ENCODE measurements at regions not wholly inside any gene's neighbourhood (a gene's known extent, or its start where the extent isn't known, plus 50 kb on each side); places are given as distances from the start of the nearest gene placed in this dataset.
"Not testable (repeated sequence)": the region's sequence is repeated elsewhere in the genome, so short reads cannot be mapped to it uniquely, and the experiment has no call there.

DNA sequence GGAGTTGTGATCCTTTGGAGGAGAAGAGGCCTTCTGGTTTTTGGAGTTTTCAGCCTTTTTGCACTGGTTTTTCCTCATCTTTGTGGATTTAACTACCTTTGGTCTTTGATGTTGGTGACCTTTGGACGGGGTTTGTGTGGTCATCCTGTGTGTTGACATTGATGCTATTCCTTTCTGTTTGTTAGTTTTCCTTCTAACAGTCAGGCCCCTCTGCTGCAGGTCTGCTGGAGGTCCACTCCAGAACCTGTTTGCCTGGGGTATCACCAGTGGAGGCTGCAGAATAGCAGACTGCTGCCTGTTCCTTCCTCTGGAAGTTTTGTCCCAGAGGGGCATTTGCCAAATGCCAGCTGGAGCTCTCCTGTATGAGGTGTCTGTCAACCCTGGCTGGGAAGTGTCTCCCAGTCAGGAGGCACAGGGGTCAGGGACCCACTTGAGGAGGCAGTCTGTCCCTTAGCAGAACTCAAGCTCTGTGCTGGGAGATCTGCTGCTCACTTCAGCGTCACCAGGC lies 149.4 kb upstream of the G2E3 start:
- H3K27ac ChIP-seq (ENCODE audit: low read length); DNase-seq; H3K4me3 ChIP-seq (ENCODE audit: low read length); H3K9me3 ChIP-seq (ENCODE audit: control insufficient read depth, low read length); intact Hi-C loops (cut with DNase I); H3K4me1 ChIP-seq (ENCODE audit: control insufficient read depth, insufficient read depth, low read length); H3K27me3 ChIP-seq (ENCODE audit: control insufficient read depth, insufficient read depth); ATAC-seq: not testable (repeated sequence)
- WGBS, result 80% methylated on average over 2 of the region's 2 CpGs

DNA sequence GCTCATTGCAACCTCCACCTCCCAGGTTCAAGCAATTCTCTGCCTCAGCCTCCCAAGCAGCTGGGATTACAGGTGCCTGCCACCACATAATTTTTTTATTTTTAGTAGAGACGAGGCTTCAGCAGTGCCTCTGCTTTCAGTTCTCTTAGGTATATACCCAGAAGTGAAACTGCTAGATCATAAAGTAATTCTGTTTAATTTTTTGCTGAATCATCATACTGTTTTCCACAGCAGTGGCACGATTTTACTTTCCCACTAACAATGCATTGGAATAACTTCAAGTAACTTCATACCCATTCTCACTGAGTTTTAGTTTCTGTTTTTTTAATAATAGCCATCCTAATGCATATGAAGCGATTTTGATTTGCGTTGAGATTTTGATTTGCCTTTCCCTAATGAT lies 148.0 kb upstream of the G2E3 start:
- WGBS, result 72% methylated on average over 4 of the region's 4 CpGs
- intact Hi-C loops (cut with DNase I), result no loop called here
- no peak for DNase-seq

DNA sequence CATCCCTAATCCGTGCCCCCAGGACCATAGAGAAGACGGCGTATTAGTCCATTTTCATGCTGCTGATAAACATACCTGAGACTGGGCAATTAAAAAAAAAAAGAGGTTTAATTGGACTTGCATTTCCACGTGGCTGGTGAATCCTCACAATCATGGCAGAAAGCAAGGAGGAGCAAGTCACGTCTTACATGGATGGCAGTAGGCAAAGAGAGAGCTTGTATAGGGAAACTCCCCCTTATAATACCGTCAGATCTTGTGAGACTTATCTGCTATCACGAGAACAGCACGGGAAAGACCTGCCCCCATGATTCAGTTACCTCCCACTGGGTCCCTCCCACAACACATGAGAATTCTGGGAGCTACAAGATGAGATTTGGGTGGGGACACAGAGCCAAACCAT lies 145.8 kb upstream of the G2E3 start:
- intact Hi-C loops (cut with DNase I); H3K27me3 ChIP-seq (ENCODE audit: control insufficient read depth, insufficient read depth); H3K4me3 ChIP-seq (ENCODE audit: low read length); H3K27ac ChIP-seq (ENCODE audit: low read length); H3K4me1 ChIP-seq (ENCODE audit: control insufficient read depth, insufficient read depth, low read length); H3K9me3 ChIP-seq (ENCODE audit: control insufficient read depth, low read length); ATAC-seq; DNase-seq: not testable (repeated sequence)
- 82% methylated on average over 8 of the region's 8 CpGs for WGBS

More for the DNA sequence above, 148.0 kb upstream of the G2E3 start:
- Histone ChIP-seq H3K4me1 (ENCODE audit: control insufficient read depth, insufficient read depth, low read length) (no peaks in the 10 kb centered on the region), H3K27ac (ENCODE audit: low read length) (no peak overlapping the region), H3K4me3 (ENCODE audit: low read length) (no peak overlapping the region), H3K27me3 (ENCODE audit: control insufficient read depth, insufficient read depth) (no peaks in the 10 kb centered on the region), H3K9me3 (ENCODE audit: control insufficient read depth, low read length) (no peaks in the 10 kb centered on the region)
- ATAC-seq, result no peak

DNA sequence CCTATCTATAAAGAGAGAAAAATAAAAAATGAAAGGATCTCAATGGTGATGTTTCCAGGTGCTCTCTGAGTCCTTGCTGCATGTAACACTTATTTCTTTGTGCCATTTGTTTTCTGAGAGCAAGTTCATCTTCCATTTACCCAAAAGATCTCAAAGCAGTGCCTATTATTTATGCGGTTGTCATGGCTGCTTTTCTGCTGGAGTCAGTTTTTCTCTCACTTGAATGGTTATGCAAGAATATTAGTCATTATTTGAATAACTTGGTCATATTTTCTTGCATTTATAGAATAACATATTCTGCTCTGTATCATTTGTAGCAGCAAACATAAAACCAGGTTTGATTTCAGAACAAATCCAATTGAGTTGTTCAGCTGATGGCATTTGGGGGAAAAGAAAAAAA lies 141.8 kb upstream of the G2E3 start:
- 96% methylated on average over 1 of the region's 1 CpG for WGBS
- Histone ChIP-seq H3K4me1 (ENCODE audit: control insufficient read depth, insufficient read depth, low read length) (no peaks in the 10 kb centered on the region), H3K27ac (ENCODE audit: low read length) (no peak overlapping the region), H3K9me3 (ENCODE audit: control insufficient read depth, low read length) (no peaks in the 10 kb centered on the region), H3K4me3 (ENCODE audit: low read length) (no peak overlapping the region), H3K27me3 (ENCODE audit: control insufficient read depth, insufficient read depth) (no peaks in the 10 kb centered on the region)
- no peak for ATAC-seq
- intact Hi-C loops (cut with DNase I), result no loop called here
- no peak for DNase-seq

DNA sequence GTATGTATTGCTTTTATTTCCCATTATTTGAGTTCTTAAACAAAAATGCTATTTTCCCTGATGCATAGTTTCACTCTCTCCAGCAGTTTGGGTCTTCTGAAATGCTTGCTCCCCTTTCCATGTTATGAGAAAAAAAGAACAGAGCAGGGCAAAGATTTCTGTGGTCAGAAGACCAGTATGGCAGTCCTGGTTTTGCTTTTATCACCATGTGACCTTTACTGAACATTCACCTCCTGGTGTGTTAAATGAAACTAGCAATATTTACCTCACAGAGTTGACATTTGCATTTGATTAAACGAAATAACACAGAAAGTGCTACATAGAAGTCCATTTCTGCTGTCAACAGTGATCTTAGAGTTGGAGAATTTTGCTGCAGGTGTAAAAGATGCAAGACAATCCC lies 141.0 kb upstream of the G2E3 start:
- intact Hi-C loops (cut with DNase I), result no loop called here
- WGBS, result 46% methylated on average over 1 of the region's 1 CpG

DNA sequence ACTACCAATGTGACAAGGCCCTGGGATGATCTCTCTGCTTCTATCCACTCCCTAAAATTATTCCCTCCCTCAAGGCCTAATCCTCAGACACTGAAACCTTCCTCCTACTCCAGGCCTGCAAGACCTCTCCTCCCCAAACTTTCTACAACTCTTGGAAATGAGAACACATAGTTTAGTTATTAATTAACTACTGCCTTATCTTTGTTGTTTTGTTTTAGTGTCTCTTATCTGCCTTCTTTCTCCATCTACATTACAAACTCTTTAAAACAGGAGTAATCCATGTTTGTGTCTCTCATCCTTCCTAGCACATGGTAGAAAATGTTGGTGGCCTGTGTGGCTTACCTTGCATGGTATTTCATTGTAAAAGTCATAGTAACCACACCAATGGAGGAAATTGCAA lies 139.9 kb upstream of the G2E3 start:
- H3K27me3 ChIP-seq (ENCODE audit: control insufficient read depth, insufficient read depth), result no peaks in the 10 kb centered on the region
- H3K4me1 ChIP-seq (ENCODE audit: control insufficient read depth, insufficient read depth, low read length), result no peaks in the 10 kb centered on the region
- no peaks in the 10 kb centered on the region for H3K9me3 ChIP-seq (ENCODE audit: control insufficient read depth, low read length)
- no peak overlapping the region for H3K27ac ChIP-seq (ENCODE audit: low read length)
- no peak for ATAC-seq
- no peak overlapping the region for H3K4me3 ChIP-seq (ENCODE audit: low read length)
- DNase-seq, result no peak
- intact Hi-C loops (cut with DNase I), result no loop called here

More for the DNA sequence above, 141.0 kb upstream of the G2E3 start:
- no peak overlapping the region for H3K4me3 ChIP-seq (ENCODE audit: low read length)
- DNase-seq, result no peak
- H3K4me1 ChIP-seq (ENCODE audit: control insufficient read depth, insufficient read depth, low read length), result no peaks in the 10 kb centered on the region
- no peaks in the 10 kb centered on the region for H3K9me3 ChIP-seq (ENCODE audit: control insufficient read depth, low read length)
- H3K27me3 ChIP-seq (ENCODE audit: control insufficient read depth, insufficient read depth), result no peaks in the 10 kb centered on the region
- ATAC-seq, result no peak
- no peak overlapping the region for H3K27ac ChIP-seq (ENCODE audit: low read length)

DNA sequence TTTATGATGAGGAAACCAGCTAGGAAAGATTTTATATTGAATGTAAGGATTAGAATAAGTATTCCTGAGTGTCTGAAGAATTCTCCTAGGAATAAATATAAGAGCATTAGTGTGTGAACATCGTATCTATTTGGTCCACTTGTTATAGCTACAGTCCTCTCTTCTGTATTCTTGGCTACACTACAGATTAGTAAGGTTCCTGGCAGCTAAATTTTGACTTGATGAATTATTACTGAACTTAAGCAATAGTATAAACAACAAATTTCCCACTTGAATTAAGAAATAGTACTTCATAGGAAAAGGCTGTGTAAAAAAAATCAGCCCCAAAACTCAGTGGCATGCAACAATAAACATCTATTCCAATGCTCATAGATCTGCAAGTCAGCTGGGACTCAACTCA lies 138.4 kb upstream of the G2E3 start:
- DNase-seq (no peak), ATAC-seq (no peak)
- no peaks in the 10 kb centered on the region for H3K4me1 ChIP-seq (ENCODE audit: control insufficient read depth, insufficient read depth, low read length)
- intact Hi-C loops (cut with DNase I), result no loop called here
- H3K9me3 ChIP-seq (ENCODE audit: control insufficient read depth, low read length), result no peaks in the 10 kb centered on the region
- H3K27ac ChIP-seq (ENCODE audit: low read length), result no peak overlapping the region
- 1% methylated on average over 1 of the region's 1 CpG for WGBS
- H3K27me3 ChIP-seq (ENCODE audit: control insufficient read depth, insufficient read depth), result no peaks in the 10 kb centered on the region
- no peak overlapping the region for H3K4me3 ChIP-seq (ENCODE audit: low read length)

DNA sequence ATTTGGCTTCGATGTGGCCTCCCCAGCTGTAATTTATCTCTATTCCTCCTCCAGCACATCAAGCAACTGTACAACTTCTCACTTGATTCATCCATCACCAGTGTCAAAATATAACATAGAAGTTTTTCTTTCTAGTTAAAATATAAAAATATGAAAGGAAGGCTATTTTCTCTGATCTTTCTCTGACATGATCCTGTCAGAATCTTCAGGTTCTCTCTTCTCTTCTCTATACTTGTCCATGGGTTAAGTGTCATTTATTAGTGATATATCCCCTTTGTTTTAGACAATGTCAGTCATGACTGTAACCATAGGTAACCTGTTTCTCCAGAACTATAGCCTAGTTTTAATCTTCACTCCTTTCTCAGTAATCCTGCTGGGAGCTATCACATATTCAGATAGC lies 132.5 kb upstream of the G2E3 start:
- H3K9me3 ChIP-seq (ENCODE audit: control insufficient read depth, low read length), result no peaks in the 10 kb centered on the region
- 75% methylated on average over 1 of the region's 1 CpG for WGBS
- intact Hi-C loops (cut with DNase I), result no loop called here
- H3K27me3 ChIP-seq (ENCODE audit: control insufficient read depth, insufficient read depth), result no peaks in the 10 kb centered on the region
- H3K27ac ChIP-seq (ENCODE audit: low read length), result no peak overlapping the region
- H3K4me1 ChIP-seq (ENCODE audit: control insufficient read depth, insufficient read depth, low read length), result no peaks in the 10 kb centered on the region
- no peak for DNase-seq
- no peak overlapping the region for H3K4me3 ChIP-seq (ENCODE audit: low read length)
- ATAC-seq, result no peak

DNA sequence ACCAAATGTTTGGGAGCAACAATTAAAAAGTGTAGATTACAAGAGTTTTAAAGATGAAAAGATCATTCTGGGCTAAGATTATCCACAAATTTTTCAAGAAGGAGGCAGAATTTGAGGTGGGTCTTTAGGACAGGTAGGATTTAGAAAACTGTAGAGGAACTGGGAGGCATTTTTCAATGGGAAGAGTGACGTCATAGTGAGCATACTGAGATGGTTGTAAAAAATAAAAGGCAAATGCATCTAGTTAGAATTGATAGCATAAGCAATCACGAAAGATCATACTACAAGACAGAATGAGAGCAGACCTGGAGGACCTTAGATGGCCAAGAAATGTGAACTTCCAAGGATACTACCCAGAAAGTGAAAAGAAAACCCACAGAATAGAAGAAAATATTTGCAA lies 131.6 kb upstream of the G2E3 start:
- Histone ChIP-seq H3K27me3 (ENCODE audit: control insufficient read depth, insufficient read depth) (no peaks in the 10 kb centered on the region), H3K4me3 (ENCODE audit: low read length) (no peak overlapping the region), H3K4me1 (ENCODE audit: control insufficient read depth, insufficient read depth, low read length) (no peaks in the 10 kb centered on the region), H3K9me3 (ENCODE audit: control insufficient read depth, low read length) (no peaks in the 10 kb centered on the region), H3K27ac (ENCODE audit: low read length) (no peak overlapping the region)
- intact Hi-C loops (cut with DNase I), result no loop called here
- ATAC-seq, result no peak
- DNase-seq, result no peak
- WGBS, result 77% methylated on average over 2 of the region's 2 CpGs

DNA sequence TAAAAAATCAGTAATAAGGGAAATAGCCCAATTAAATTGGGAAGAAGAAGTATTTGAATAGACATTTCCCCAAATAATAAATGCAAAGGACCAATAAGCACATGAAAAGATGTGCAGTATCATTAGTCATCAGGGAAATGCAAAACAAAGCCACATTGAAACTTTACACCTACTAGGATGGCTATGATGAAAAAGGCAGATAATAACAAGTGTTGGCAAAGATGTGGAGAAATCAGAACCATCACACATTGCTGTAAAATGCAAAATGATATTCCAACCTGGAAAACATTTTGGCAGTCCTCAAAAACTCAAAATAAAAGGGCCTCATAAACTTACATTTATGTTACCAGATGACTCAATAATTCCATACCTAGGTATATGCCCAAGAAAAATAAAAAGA lies 131.1 kb upstream of the G2E3 start:
- no peaks in the 10 kb centered on the region for H3K27me3 ChIP-seq (ENCODE audit: control insufficient read depth, insufficient read depth)
- ATAC-seq (no peak), DNase-seq (no peak)
- H3K4me3 ChIP-seq (ENCODE audit: low read length), result no peak overlapping the region
- no peaks in the 10 kb centered on the region for H3K4me1 ChIP-seq (ENCODE audit: control insufficient read depth, insufficient read depth, low read length)
- no peaks in the 10 kb centered on the region for H3K9me3 ChIP-seq (ENCODE audit: control insufficient read depth, low read length)
- intact Hi-C loops (cut with DNase I), result no loop called here
- no peak overlapping the region for H3K27ac ChIP-seq (ENCODE audit: low read length)

DNA sequence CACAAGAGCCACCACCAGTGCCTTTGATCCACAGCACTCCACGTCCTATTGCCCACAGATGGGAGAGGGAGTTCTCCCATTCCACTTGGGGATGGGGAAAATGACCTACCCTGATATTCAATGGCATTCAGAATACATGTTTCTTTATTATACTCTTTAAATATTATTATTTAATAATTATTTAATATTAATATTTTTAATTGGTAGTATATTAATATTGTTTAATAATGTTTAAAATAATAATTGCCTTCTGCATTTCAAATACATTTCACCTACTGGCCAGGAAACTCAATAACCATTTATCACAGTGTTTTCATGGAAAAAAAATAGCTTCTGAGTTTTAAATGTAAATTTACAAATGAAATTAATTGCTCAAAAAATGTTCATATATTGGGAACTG lies 127.4 kb upstream of the G2E3 start:
- Histone ChIP-seq H3K4me1 (ENCODE audit: control insufficient read depth, insufficient read depth, low read length) (no peaks in the 10 kb centered on the region), H3K9me3 (ENCODE audit: control insufficient read depth, low read length) (no peaks in the 10 kb centered on the region), H3K27me3 (ENCODE audit: control insufficient read depth, insufficient read depth) (no peaks in the 10 kb centered on the region), H3K27ac (ENCODE audit: low read length) (no peak overlapping the region), H3K4me3 (ENCODE audit: low read length) (no peak overlapping the region)
- DNase-seq (no peak), ATAC-seq (no peak)
- intact Hi-C loops (cut with DNase I), result no loop called here
- 39% methylated on average over 1 of the region's 1 CpG for WGBS

DNA sequence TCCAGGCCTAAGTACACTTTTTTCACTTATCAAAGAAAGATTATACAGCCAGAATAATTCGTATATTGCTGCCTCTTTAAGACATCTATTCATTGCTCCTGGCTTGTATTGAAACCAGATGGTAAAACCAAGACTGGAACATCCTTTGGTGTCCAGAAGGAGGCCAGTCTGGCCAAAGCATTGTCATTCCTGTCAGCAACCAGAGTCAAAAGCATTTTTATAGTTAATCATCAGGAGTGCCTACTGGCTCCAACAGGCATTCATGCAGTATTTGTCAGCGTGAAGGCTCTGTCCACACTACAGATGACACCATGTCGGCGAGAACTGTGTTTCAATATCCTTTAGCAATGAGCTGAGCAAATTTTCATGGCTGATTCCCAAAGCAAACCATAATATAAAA lies 118.0 kb upstream of the G2E3 start:
- ATAC-seq (no peak), DNase-seq (no peak)
- Histone ChIP-seq H3K4me3 (ENCODE audit: low read length) (no peak overlapping the region), H3K9me3 (ENCODE audit: control insufficient read depth, low read length) (no peaks in the 10 kb centered on the region), H3K27me3 (ENCODE audit: control insufficient read depth, insufficient read depth) (no peaks in the 10 kb centered on the region), H3K4me1 (ENCODE audit: control insufficient read depth, insufficient read depth, low read length) (no peaks in the 10 kb centered on the region), H3K27ac (ENCODE audit: low read length) (no peak overlapping the region)
- 69% methylated on average over 4 of the region's 4 CpGs for WGBS
- intact Hi-C loops (cut with DNase I), result loop anchor here in 1 of 4 donors (5.0 kb wide), 1 partner anchor 64 kb away; no protein-coding TSS in a partner anchor
